Neural progenitor cell (in vitro differentiated cells): ENCODE measurements at regions not wholly inside any gene's neighbourhood (a gene's known extent, or its start where the extent isn't known, plus 50 kb on each side); places are given as distances from the start of the nearest gene placed in this dataset.

Source experiments
- DNase-seq: peaks from one replicate; pipeline ENCODE4 v3.0.0-alpha.2; 2016; ENCODE audit warnings: low spot score
- H2AFZ ChIP-seq: fragments of 200-600 bp; sonication (generic); replicated peaks from 2 replicates; pipeline ENCODE4 v1.6.1; 2016; ENCODE audit warnings: antibody characterized with exemption
- H3F3A ChIP-seq: fragments of 200-600 bp; sonication (generic); 2 replicates; pipeline ENCODE4 v1.6.1; 2016; ENCODE audit warnings: antibody characterized with exemption, low read depth
- H3K27ac ChIP-seq: fragments of 200-600 bp; sonication (generic); 2 replicates; pipeline ENCODE4 v1.5.1; 2016; ENCODE audit warnings: mild to moderate bottlenecking
- H3K27me3 ChIP-seq: fragments of 200-600 bp; sonication (generic); 2 replicates; pipeline ENCODE4 v1.6.1; 2016; ENCODE audit warnings: mild to moderate bottlenecking, moderate library complexity
- H3K36me3 ChIP-seq: fragments of 200-600 bp; sonication (generic); 2 replicates; pipeline ENCODE4 v1.5.1; 2016
- H3K4me1 ChIP-seq: fragments of 200-600 bp; sonication (generic); 2 replicates; pipeline ENCODE4 v1.6.1; 2016; ENCODE audit warnings: mixed run types
- H3K4me2 ChIP-seq: fragments of 200-600 bp; sonication (generic); 2 replicates; pipeline ENCODE4 v1.6.1; 2016
- H3K4me3 ChIP-seq: fragments of 200-600 bp; sonication (generic); 2 replicates; pipeline ENCODE4 v1.5.1; 2016
- H3K79me2 ChIP-seq: fragments of 200-600 bp; sonication (generic); 2 replicates; pipeline ENCODE4 v1.6.1; 2016; ENCODE audit warnings: low read depth
- H3K9ac ChIP-seq: fragments of 200-600 bp; sonication (generic); 2 replicates; pipeline ENCODE4 v1.6.1; 2016
- H3K9me3 ChIP-seq: fragments of 200-600 bp; sonication (generic); 2 replicates; pipeline ENCODE4 v1.5.1; 2016; ENCODE audit warnings: low read depth
- H4K20me1 ChIP-seq: fragments of 200-600 bp; sonication (generic); 2 replicates; pipeline ENCODE4 v1.6.1; 2016; ENCODE audit warnings: low read depth
- H3K27ac Mint-ChIP-seq: 3 replicates; pipeline ENCODE4 v1.8.0; 2021; ENCODE audit warnings: mixed read lengths
- H3K27me3 Mint-ChIP-seq: 2 replicates; pipeline ENCODE4 v1.8.0; 2022; ENCODE audit warnings: low read depth, mild to moderate bottlenecking, inconsistent platforms, moderate library complexity, mixed read lengths; ENCODE audit not compliant: insufficient read depth
- H3K36me3 Mint-ChIP-seq: 3 replicates; pipeline ENCODE4 v1.8.0; 2021; ENCODE audit warnings: mixed read lengths
- H3K4me1 Mint-ChIP-seq: 3 replicates; pipeline ENCODE4 v1.8.0; 2021; ENCODE audit warnings: mixed read lengths
- H3K4me3 Mint-ChIP-seq: 3 replicates; pipeline ENCODE4 v1.8.0; 2021; ENCODE audit warnings: mild to moderate bottlenecking, moderate library complexity, mixed read lengths
- H3K9me3 Mint-ChIP-seq: 3 replicates; pipeline ENCODE4 v1.8.0; 2020; ENCODE audit warnings: mixed read lengths
- EZH2 ChIP-seq: fragments of 200-600 bp; sonication (generic); IDR thresholded peaks from 2 replicates; pipeline ENCODE4 v1.6.1; 2017; ENCODE audit warnings: antibody characterized with exemption, mild to moderate bottlenecking, moderate library complexity
- EZH2phosphoT487 ChIP-seq: fragments of 200-600 bp; sonication (generic); IDR thresholded peaks from 2 replicates; pipeline ENCODE4 v1.6.1; 2017; ENCODE audit warnings: antibody characterized with exemption
- TF ChIP-seq, protein P1 (sequence below): fragments of 200-600 bp; sonication (generic); IDR thresholded peaks from 2 replicates; pipeline ENCODE4 v1.5.1; 2017; ENCODE audit warnings: antibody characterized with exemption, mild to moderate bottlenecking

DNA sequence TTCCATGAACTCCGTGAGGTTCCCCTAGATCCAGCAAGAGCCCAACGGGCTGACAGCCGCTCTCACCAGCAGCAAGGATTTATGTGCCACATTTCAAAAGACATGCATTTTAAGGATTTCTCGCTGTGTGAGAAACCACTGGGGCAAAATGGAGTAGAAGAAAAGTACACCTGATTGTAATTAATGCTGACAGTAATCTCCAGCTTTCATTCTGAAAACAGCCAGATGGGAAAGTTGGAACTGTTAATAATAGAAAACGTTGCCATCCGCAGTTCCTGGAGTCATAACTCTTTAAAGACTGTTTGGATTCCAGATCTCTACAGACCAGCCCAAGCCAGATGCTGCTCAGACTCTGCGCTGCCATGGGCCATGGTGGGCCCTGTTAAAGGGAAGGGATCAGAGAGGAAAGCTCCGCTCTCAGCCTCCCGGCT is 216.9 kb upstream of the GLI3 start:
- Mint-ChIP-seq H3K9me3 (no peaks in the 10 kb centered on the region), H3K4me1 (peaks cover 22% of the 10 kb centered on the region), H3K27me3 (peaks cover 7% of the 10 kb centered on the region), H3K4me3 (peak overlapping the region; percentile 42), H3K36me3 (no peaks in the 10 kb centered on the region), H3K27ac (peak overlapping the region; percentile 72)
- Histone ChIP-seq H3K4me1 (peaks cover 5% of the 10 kb centered on the region), H3K4me2 (no peak overlapping the region), H3K27ac (no peak overlapping the region), H3K9ac (no peak overlapping the region), H3F3A (no peaks in the 10 kb centered on the region), H3K9me3 (no peaks in the 10 kb centered on the region), H3K27me3 (no peaks in the 10 kb centered on the region), H3K4me3 (no peak overlapping the region), H3K36me3 (no peaks in the 10 kb centered on the region), H2AFZ (peak overlapping the region; percentile 44), H4K20me1 (no peaks in the 10 kb centered on the region), H3K79me2 (no peaks in the 10 kb centered on the region)
- no peak for TF ChIP-seq EZH2
- TF ChIP-seq EZH2phosphoT487, result no peak
- TF ChIP-seq, protein P1, sequence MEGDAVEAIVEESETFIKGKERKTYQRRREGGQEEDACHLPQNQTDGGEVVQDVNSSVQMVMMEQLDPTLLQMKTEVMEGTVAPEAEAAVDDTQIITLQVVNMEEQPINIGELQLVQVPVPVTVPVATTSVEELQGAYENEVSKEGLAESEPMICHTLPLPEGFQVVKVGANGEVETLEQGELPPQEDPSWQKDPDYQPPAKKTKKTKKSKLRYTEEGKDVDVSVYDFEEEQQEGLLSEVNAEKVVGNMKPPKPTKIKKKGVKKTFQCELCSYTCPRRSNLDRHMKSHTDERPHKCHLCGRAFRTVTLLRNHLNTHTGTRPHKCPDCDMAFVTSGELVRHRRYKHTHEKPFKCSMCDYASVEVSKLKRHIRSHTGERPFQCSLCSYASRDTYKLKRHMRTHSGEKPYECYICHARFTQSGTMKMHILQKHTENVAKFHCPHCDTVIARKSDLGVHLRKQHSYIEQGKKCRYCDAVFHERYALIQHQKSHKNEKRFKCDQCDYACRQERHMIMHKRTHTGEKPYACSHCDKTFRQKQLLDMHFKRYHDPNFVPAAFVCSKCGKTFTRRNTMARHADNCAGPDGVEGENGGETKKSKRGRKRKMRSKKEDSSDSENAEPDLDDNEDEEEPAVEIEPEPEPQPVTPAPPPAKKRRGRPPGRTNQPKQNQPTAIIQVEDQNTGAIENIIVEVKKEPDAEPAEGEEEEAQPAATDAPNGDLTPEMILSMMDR, result no peak
- DNase-seq, result no peak

DNA sequence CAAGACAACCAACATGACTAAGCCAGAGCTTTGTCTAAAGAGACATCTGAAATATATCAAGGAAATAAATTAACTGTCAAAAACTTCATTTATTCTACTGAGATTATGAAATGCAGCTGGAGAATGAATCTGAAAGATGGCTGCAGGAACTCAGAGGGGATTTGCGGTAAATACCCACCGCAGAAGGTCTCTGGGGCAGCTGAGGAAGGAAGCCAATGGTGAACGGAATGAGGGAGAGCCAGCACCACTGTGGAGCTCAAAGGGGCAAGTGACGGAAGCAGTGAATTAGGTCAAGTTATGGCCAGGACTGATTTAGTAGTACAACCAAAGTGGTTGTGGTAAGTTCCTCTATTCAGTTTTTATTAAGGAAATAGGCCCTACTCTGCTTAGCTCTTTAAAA is 215.3 kb upstream of the GLI3 start:
- H3K4me1 Mint-ChIP-seq, result peaks cover 20% of the 10 kb centered on the region
- no peak overlapping the region for H3K27ac ChIP-seq
- no peaks in the 10 kb centered on the region for H3K27me3 ChIP-seq
- H3K9ac ChIP-seq, result no peak overlapping the region
- no peak overlapping the region for H3K4me3 ChIP-seq
- no peak overlapping the region for H3K4me2 ChIP-seq
- H3K4me3 Mint-ChIP-seq, result no peak overlapping the region
- H4K20me1 ChIP-seq, result no peaks in the 10 kb centered on the region
- peaks cover 3% of the 10 kb centered on the region for H3K27me3 Mint-ChIP-seq
- H2AFZ ChIP-seq, result no peak overlapping the region
- peaks cover 1% of the 10 kb centered on the region for H3K9me3 Mint-ChIP-seq
- no peaks in the 10 kb centered on the region for H3K36me3 ChIP-seq
- peaks cover 5% of the 10 kb centered on the region for H3K4me1 ChIP-seq
- DNase-seq, result no peak
- no peaks in the 10 kb centered on the region for H3K9me3 ChIP-seq
- H3K27ac Mint-ChIP-seq, result no peak overlapping the region
- TF ChIP-seq EZH2phosphoT487, result no peak
- TF ChIP-seq, protein P1, result no peak
- no peak for TF ChIP-seq EZH2
- no peaks in the 10 kb centered on the region for H3F3A ChIP-seq
- no peaks in the 10 kb centered on the region for H3K79me2 ChIP-seq
- H3K36me3 Mint-ChIP-seq, result no peaks in the 10 kb centered on the region

DNA sequence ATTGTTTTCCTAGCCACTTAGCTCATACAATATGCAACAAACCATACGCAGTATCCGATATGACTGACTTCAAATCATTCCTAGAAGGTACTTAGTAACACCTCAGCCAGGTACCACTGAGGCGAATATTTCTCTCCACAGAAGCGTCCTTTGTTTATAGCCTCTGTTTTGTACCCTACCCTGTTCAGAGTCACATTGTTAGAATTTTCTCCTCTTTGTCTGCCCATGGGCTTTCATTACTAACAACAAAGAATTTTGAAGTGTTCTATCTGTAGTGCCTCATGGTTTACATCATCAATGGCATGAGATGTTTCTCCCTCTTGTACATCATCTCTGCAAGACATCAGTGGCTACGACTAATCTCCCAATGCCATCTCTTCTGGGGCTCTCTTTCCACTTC is 212.4 kb upstream of the GLI3 start:
- H3K27me3 ChIP-seq, result no peaks in the 10 kb centered on the region
- no peaks in the 10 kb centered on the region for H3K9me3 ChIP-seq
- no peak overlapping the region for H3K27ac Mint-ChIP-seq
- peaks cover 5% of the 10 kb centered on the region for H3K4me1 Mint-ChIP-seq
- H3K79me2 ChIP-seq, result no peaks in the 10 kb centered on the region
- H3K4me1 ChIP-seq, result no peaks in the 10 kb centered on the region
- no peak overlapping the region for H2AFZ ChIP-seq
- no peaks in the 10 kb centered on the region for H3K36me3 ChIP-seq
- H3K4me3 Mint-ChIP-seq, result no peak overlapping the region
- TF ChIP-seq EZH2 (no peak), EZH2phosphoT487 (no peak)
- TF ChIP-seq, protein P1, result no peak
- H3K27me3 Mint-ChIP-seq, result peaks cover 3% of the 10 kb centered on the region
- H3K4me3 ChIP-seq, result no peak overlapping the region
- no peaks in the 10 kb centered on the region for H4K20me1 ChIP-seq
- H3K36me3 Mint-ChIP-seq, result no peaks in the 10 kb centered on the region
- H3K27ac ChIP-seq, result no peak overlapping the region
- H3K9ac ChIP-seq, result no peak overlapping the region
- peaks cover 3% of the 10 kb centered on the region for H3K9me3 Mint-ChIP-seq
- H3K4me2 ChIP-seq, result no peak overlapping the region
- no peaks in the 10 kb centered on the region for H3F3A ChIP-seq
- DNase-seq, result no peak
